Epithelial cell of proximal tubule (primary cell): ENCODE measurements at regions not wholly inside any gene's neighbourhood (a gene's known extent, or its start where the extent isn't known, plus 50 kb on each side); places are given as distances from the start of the nearest gene placed in this dataset.
"Not testable (repeated sequence)": the region's sequence is repeated elsewhere in the genome, so short reads cannot be mapped to it uniquely, and the experiment has no call there.

ENCODE experiments used
- DNase-seq: peaks from one replicate; pipeline ENCODE4 v3.0.0-alpha.2; 2011; ENCODE audit warnings: low read depth
- H3K4me3 ChIP-seq: 2 replicates; pipeline ENCODE4 v1.5.1; 2011; ENCODE audit warnings: low read depth, mild to moderate bottlenecking, low read length
- CTCF ChIP-seq: conservative IDR thresholded peaks from 2 replicates; pipeline ENCODE4 v1.5.1; 2012; ENCODE audit warnings: low read depth, mild to moderate bottlenecking, low read length

- TF ChIP-seq CTCF: no peak
- DNase-seq: no peak
- H3K4me3 ChIP-seq: no peak overlapping the region
These were observed 1323.0 kb upstream of the GJE1 start for GRCh38 chr6:140809694-140810101.

- no peak for TF ChIP-seq CTCF
- H3K4me3 ChIP-seq: no peak overlapping the region
- DNase-seq: no peak
These were observed 1326.3 kb upstream of the GJE1 start for GRCh38 chr6:140806431-140806830.

- no peak overlapping the region for H3K4me3 ChIP-seq
- DNase-seq: no peak
- no peak for TF ChIP-seq CTCF
These were observed 1338.2 kb upstream of the GJE1 start for GRCh38 chr6:140794544-140794943.

GRCh38 chr6:140790109-140790508, 1342.6 kb upstream of the GJE1 start:
- TF ChIP-seq CTCF: no peak
- no peak for DNase-seq
- H3K4me3 ChIP-seq: no peak overlapping the region

- no peak for DNase-seq
These were observed 1343.3 kb upstream of the GJE1 start for GRCh38 chr6:140789466-140789865.

GRCh38 chr6:140785926-140786325, 1346.8 kb upstream of the GJE1 start:
- no peak overlapping the region for H3K4me3 ChIP-seq
- TF ChIP-seq CTCF: no peak
- DNase-seq: no peak

More at GRCh38 chr6:140789466-140789865, 1343.3 kb upstream of the GJE1 start:
- H3K4me3 ChIP-seq: no peak overlapping the region
- TF ChIP-seq CTCF: no peak

- no peak overlapping the region for H3K4me3 ChIP-seq
- no peak for TF ChIP-seq CTCF
- DNase-seq: no peak
These were observed 1348.2 kb upstream of the GJE1 start for GRCh38 chr6:140784573-140784972.

- DNase-seq, H3K4me3 ChIP-seq: not testable (repeated sequence)
These were observed 1349.2 kb upstream of the GJE1 start for GRCh38 chr6:140783504-140783903.
